HG03565 (cell line): ENCODE measurements at regions not wholly inside any gene's neighbourhood (a gene's known extent, or its start where the extent isn't known, plus 50 kb on each side); places are given as distances from the start of the nearest gene placed in this dataset.

Experiments
- ATAC-seq: cut with Tn5 transposase; IDR thresholded peaks from one replicate; pipeline ENCODE4 v1.9.1; 2021; ENCODE audit warnings: mild to moderate bottlenecking, moderate library complexity; ENCODE audit not compliant: unreplicated experiment

GRCh38 chr17:69880591-69881112, 194.4 kb upstream of the KCNJ16 start:
- no peak for ATAC-seq

- no peak for ATAC-seq
These were observed 192.7 kb upstream of the KCNJ16 start for GRCh38 chr17:69882281-69882680.

- no peak for ATAC-seq
These were observed 191.9 kb upstream of the KCNJ16 start for GRCh38 chr17:69883120-69883519.

GRCh38 chr17:69884356-69884755, 190.7 kb upstream of the KCNJ16 start:
- no peak for ATAC-seq

GRCh38 chr17:69884846-69885245, 190.2 kb upstream of the KCNJ16 start:
- ATAC-seq, result no peak

GRCh38 chr17:69898601-69899000, 176.4 kb upstream of the KCNJ16 start:
- ATAC-seq, result no peak

GRCh38 chr17:69900101-69900500, 174.9 kb upstream of the KCNJ16 start:
- no peak for ATAC-seq

GRCh38 chr17:69900829-69901228, 174.2 kb upstream of the KCNJ16 start:
- ATAC-seq, result no peak

- no peak for ATAC-seq
These were observed 168.7 kb upstream of the KCNJ16 start for GRCh38 chr17:69906306-69906705.

- no peak for ATAC-seq
These were observed 167.7 kb upstream of the KCNJ16 start for GRCh38 chr17:69907132-69907847.

- no peak for ATAC-seq
These were observed 166.2 kb upstream of the KCNJ16 start for GRCh38 chr17:69908626-69909368.

- no peak for ATAC-seq
These were observed 165.6 kb upstream of the KCNJ16 start for GRCh38 chr17:69909389-69909788.

GRCh38 chr17:69912805-69913204, 162.2 kb upstream of the KCNJ16 start:
- no peak for ATAC-seq

- no peak for ATAC-seq
These were observed 161.8 kb upstream of the KCNJ16 start for GRCh38 chr17:69913216-69913615.

GRCh38 chr17:69913616-69914015, 161.4 kb upstream of the KCNJ16 start:
- ATAC-seq, result no peak

- ATAC-seq, result no peak
These were observed 160.5 kb upstream of the KCNJ16 start for GRCh38 chr17:69914520-69914919.

- ATAC-seq, result no peak
These were observed 158.3 kb upstream of the KCNJ16 start for GRCh38 chr17:69916761-69917160.

- ATAC-seq, result no peak
These were observed 156.9 kb upstream of the KCNJ16 start for GRCh38 chr17:69918164-69918563.

GRCh38 chr17:69919789-69920188, 155.2 kb upstream of the KCNJ16 start:
- ATAC-seq, result no peak

GRCh38 chr17:69921046-69921445, 154.0 kb upstream of the KCNJ16 start:
- ATAC-seq, result no peak

- no peak for ATAC-seq
These were observed 146.4 kb upstream of the KCNJ16 start for GRCh38 chr17:69928611-69929010.

GRCh38 chr17:69936996-69937395, 138.0 kb upstream of the KCNJ16 start:
- ATAC-seq, result no peak
